ENCODE measurements at regions not wholly inside any gene's neighbourhood (a gene's known extent, or its start where the extent isn't known, plus 50 kb on each side); places are given as distances from the start of the nearest gene placed in this dataset.

- no peak for TF ChIP-seq JUND (IDR thresholded peaks at IDR 0.05; ENCODE audit: low read depth)
- in situ Hi-C loops (cut with HindIII; ENCODE audit: low pct_unique_long_range_greater_than_20kb, low sequenced_read_pairs) = no loop called here
- DNase-seq (ENCODE audit: low read depth in 1 of 2, low spot score in 1 of 2) = peak in 1 of 2 experiments; percentile 40
Measured at GRCh38 chr18:54004828-54005227, 219.6 kb downstream of the MBD2 start.

- in situ Hi-C loops (cut with HindIII; ENCODE audit: low pct_unique_long_range_greater_than_20kb, low sequenced_read_pairs) = no loop called here
- no peak for TF ChIP-seq JUND (IDR thresholded peaks at IDR 0.05; ENCODE audit: low read depth)
- no peak for DNase-seq (ENCODE audit: low read depth in 1 of 2, low spot score in 1 of 2)
Measured at GRCh38 chr18:54003195-54003594, 221.3 kb downstream of the MBD2 start.

- DNase-seq (ENCODE audit: low read depth in 1 of 2, low spot score in 1 of 2) = no peak
- no peak for TF ChIP-seq JUND (IDR thresholded peaks at IDR 0.05; ENCODE audit: low read depth)
- in situ Hi-C loops (cut with HindIII; ENCODE audit: low pct_unique_long_range_greater_than_20kb, low sequenced_read_pairs) = no loop called here
Measured at GRCh38 chr18:53997064-53997463, 227.4 kb downstream of the MBD2 start.

GRCh38 chr18:53994016-53994415, 230.5 kb downstream of the MBD2 start:
- TF ChIP-seq JUND (IDR thresholded peaks at IDR 0.05; ENCODE audit: low read depth) = no peak
- in situ Hi-C loops (cut with HindIII; ENCODE audit: low pct_unique_long_range_greater_than_20kb, low sequenced_read_pairs) = no loop called here
- no peak for DNase-seq (ENCODE audit: low read depth in 1 of 2, low spot score in 1 of 2)

GRCh38 chr18:53991805-53992204, 232.7 kb downstream of the MBD2 start:
- TF ChIP-seq JUND (IDR thresholded peaks at IDR 0.05; ENCODE audit: low read depth) = no peak
- DNase-seq (ENCODE audit: low read depth in 1 of 2, low spot score in 1 of 2) = no peak
- in situ Hi-C loops (cut with HindIII; ENCODE audit: low pct_unique_long_range_greater_than_20kb, low sequenced_read_pairs) = no loop called here

- in situ Hi-C loops (cut with HindIII; ENCODE audit: low pct_unique_long_range_greater_than_20kb, low sequenced_read_pairs) = no loop called here
- TF ChIP-seq JUND (IDR thresholded peaks at IDR 0.05; ENCODE audit: low read depth) = no peak
- DNase-seq (ENCODE audit: low read depth in 1 of 2, low spot score in 1 of 2) = no peak
Measured at GRCh38 chr18:53991202-53991601, 233.3 kb downstream of the MBD2 start.

GRCh38 chr18:53990485-53990884, 234.0 kb downstream of the MBD2 start:
- no peak for TF ChIP-seq JUND (IDR thresholded peaks at IDR 0.05; ENCODE audit: low read depth)
- no peak for DNase-seq (ENCODE audit: low read depth in 1 of 2, low spot score in 1 of 2)
- in situ Hi-C loops (cut with HindIII; ENCODE audit: low pct_unique_long_range_greater_than_20kb, low sequenced_read_pairs) = no loop called here

GRCh38 chr18:53984021-53984420, 240.4 kb downstream of the MBD2 start:
- DNase-seq (ENCODE audit: low read depth in 1 of 2, low spot score in 1 of 2) = no peak
- TF ChIP-seq JUND (IDR thresholded peaks at IDR 0.05; ENCODE audit: low read depth) = no peak
- in situ Hi-C loops (cut with HindIII; ENCODE audit: low pct_unique_long_range_greater_than_20kb, low sequenced_read_pairs) = no loop called here

- no peak for DNase-seq (ENCODE audit: low read depth in 1 of 2, low spot score in 1 of 2)
- in situ Hi-C loops (cut with HindIII; ENCODE audit: low pct_unique_long_range_greater_than_20kb, low sequenced_read_pairs) = no loop called here
- no peak for TF ChIP-seq JUND (IDR thresholded peaks at IDR 0.05; ENCODE audit: low read depth)
Measured at GRCh38 chr18:53971331-53971730, 253.1 kb downstream of the MBD2 start.

GRCh38 chr18:53952700-53953099, 271.8 kb downstream of the MBD2 start:
- in situ Hi-C loops (cut with HindIII; ENCODE audit: low pct_unique_long_range_greater_than_20kb, low sequenced_read_pairs) = no loop called here
- no peak for TF ChIP-seq JUND (IDR thresholded peaks at IDR 0.05; ENCODE audit: low read depth)
- no peak for DNase-seq (ENCODE audit: low read depth in 1 of 2, low spot score in 1 of 2)

GRCh38 chr18:53950545-53950944, 273.9 kb downstream of the MBD2 start:
- in situ Hi-C loops (cut with HindIII; ENCODE audit: low pct_unique_long_range_greater_than_20kb, low sequenced_read_pairs) = no loop called here
- peak in 1 of 2 experiments; percentile 26 for DNase-seq (ENCODE audit: low read depth in 1 of 2, low spot score in 1 of 2)
- no peak for TF ChIP-seq JUND (IDR thresholded peaks at IDR 0.05; ENCODE audit: low read depth)

- in situ Hi-C loops (cut with HindIII; ENCODE audit: low pct_unique_long_range_greater_than_20kb, low sequenced_read_pairs) = no loop called here
- no peak for TF ChIP-seq JUND (IDR thresholded peaks at IDR 0.05; ENCODE audit: low read depth)
- DNase-seq (ENCODE audit: low read depth in 1 of 2, low spot score in 1 of 2) = no peak
Measured at GRCh38 chr18:53948991-53949390, 275.5 kb downstream of the MBD2 start.

GRCh38 chr18:53947092-53947640, 277.3 kb downstream of the MBD2 start:
- no peak for DNase-seq (ENCODE audit: low read depth in 1 of 2, low spot score in 1 of 2)
- no peak for TF ChIP-seq JUND (IDR thresholded peaks at IDR 0.05; ENCODE audit: low read depth)
- in situ Hi-C loops (cut with HindIII; ENCODE audit: low pct_unique_long_range_greater_than_20kb, low sequenced_read_pairs) = no loop called here

GRCh38 chr18:53946594-53946993, 277.9 kb downstream of the MBD2 start:
- in situ Hi-C loops (cut with HindIII; ENCODE audit: low pct_unique_long_range_greater_than_20kb, low sequenced_read_pairs) = no loop called here

More at GRCh38 chr18:53946594-53946993, 277.9 kb downstream of the MBD2 start:
- no peak for DNase-seq (ENCODE audit: low read depth in 1 of 2, low spot score in 1 of 2)
- TF ChIP-seq JUND (IDR thresholded peaks at IDR 0.05; ENCODE audit: low read depth) = no peak
